ENCODE measurements at regions not wholly inside any gene's neighbourhood (a gene's known extent, or its start where the extent isn't known, plus 50 kb on each side); places are given as distances from the start of the nearest gene placed in this dataset.

DNA sequence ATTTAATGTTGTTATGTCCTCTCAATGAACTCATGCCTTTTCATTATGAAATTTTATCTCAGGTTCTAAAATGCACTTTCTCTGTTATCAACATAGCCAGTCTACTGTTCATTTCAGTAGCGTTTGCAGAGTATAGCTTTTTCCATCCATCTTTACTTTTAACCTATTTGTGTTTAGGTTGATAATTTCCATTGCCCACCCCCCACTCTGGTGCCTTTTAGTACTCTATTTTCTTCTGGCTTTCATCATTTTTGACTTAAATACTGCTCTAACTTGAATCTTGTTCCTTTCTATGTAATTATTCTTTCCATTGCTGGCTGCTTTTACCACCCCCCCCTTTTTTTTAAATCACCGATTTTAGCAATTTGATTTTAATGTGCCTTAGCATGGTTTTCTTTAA is 585.0 kb upstream of the LRATD1 start:
- H3K9me3 ChIP-seq (ENCODE audit: control insufficient read depth, insufficient read depth, low read depth, low read length): no peaks in the 10 kb centered on the region
- no peak overlapping the region for H3K4me3 ChIP-seq (ENCODE audit: low read depth, low read length)
- TF ChIP-seq ZNF629 (tag by site-specific recombination; IDR thresholded peaks at IDR 0.05) (no peak), ZNF211 (tag by site-specific recombination; IDR thresholded peaks at IDR 0.05; ENCODE audit: low read depth) (no peak), ZFP3 (tag by site-specific recombination; IDR thresholded peaks at IDR 0.05; ENCODE audit: low read depth) (no peak), ZNF621 (tag by site-specific recombination; IDR thresholded peaks at IDR 0.05) (no peak), ZNF266 (tag by site-specific recombination; IDR thresholded peaks at IDR 0.05; ENCODE audit: low read depth) (no peak), ZBTB8A (tag by site-specific recombination; IDR thresholded peaks at IDR 0.05) (no peak), ZNF324 (tag by site-specific recombination; IDR thresholded peaks at IDR 0.05) (no peak), SP2 (tag by site-specific recombination; IDR thresholded peaks at IDR 0.05) (no peak), ZNF596 (tag by site-specific recombination; IDR thresholded peaks at IDR 0.05) (no peak)
- TF ChIP-seq, protein P1, sequence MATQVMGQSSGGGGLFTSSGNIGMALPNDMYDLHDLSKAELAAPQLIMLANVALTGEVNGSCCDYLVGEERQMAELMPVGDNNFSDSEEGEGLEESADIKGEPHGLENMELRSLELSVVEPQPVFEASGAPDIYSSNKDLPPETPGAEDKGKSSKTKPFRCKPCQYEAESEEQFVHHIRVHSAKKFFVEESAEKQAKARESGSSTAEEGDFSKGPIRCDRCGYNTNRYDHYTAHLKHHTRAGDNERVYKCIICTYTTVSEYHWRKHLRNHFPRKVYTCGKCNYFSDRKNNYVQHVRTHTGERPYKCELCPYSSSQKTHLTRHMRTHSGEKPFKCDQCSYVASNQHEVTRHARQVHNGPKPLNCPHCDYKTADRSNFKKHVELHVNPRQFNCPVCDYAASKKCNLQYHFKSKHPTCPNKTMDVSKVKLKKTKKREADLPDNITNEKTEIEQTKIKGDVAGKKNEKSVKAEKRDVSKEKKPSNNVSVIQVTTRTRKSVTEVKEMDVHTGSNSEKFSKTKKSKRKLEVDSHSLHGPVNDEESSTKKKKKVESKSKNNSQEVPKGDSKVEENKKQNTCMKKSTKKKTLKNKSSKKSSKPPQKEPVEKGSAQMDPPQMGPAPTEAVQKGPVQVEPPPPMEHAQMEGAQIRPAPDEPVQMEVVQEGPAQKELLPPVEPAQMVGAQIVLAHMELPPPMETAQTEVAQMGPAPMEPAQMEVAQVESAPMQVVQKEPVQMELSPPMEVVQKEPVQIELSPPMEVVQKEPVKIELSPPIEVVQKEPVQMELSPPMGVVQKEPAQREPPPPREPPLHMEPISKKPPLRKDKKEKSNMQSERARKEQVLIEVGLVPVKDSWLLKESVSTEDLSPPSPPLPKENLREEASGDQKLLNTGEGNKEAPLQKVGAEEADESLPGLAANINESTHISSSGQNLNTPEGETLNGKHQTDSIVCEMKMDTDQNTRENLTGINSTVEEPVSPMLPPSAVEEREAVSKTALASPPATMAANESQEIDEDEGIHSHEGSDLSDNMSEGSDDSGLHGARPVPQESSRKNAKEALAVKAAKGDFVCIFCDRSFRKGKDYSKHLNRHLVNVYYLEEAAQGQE (tag by site-specific recombination; IDR thresholded peaks at IDR 0.05): no peak
- TF ChIP-seq, protein P2, sequence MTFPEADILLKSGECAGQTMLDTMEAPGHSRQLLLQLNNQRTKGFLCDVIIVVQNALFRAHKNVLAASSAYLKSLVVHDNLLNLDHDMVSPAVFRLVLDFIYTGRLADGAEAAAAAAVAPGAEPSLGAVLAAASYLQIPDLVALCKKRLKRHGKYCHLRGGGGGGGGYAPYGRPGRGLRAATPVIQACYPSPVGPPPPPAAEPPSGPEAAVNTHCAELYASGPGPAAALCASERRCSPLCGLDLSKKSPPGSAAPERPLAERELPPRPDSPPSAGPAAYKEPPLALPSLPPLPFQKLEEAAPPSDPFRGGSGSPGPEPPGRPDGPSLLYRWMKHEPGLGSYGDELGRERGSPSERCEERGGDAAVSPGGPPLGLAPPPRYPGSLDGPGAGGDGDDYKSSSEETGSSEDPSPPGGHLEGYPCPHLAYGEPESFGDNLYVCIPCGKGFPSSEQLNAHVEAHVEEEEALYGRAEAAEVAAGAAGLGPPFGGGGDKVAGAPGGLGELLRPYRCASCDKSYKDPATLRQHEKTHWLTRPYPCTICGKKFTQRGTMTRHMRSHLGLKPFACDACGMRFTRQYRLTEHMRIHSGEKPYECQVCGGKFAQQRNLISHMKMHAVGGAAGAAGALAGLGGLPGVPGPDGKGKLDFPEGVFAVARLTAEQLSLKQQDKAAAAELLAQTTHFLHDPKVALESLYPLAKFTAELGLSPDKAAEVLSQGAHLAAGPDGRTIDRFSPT (tag by site-specific recombination; IDR thresholded peaks at IDR 0.05): no peak
- H3K36me3 ChIP-seq (ENCODE audit: control insufficient read depth in 2 of 2, insufficient read depth in 1 of 2, low read length in 2 of 2): no peaks in the 10 kb centered on the region
- no peak overlapping the region for H3K27ac ChIP-seq (ENCODE audit: extremely low read depth, low read depth, low read length)
- H3K4me1 ChIP-seq (ENCODE audit: control insufficient read depth, insufficient read depth, low read length): no peaks in the 10 kb centered on the region
- ChIA-PET POLR2A (no interaction called here), CTCF (no interaction called here)

DNA sequence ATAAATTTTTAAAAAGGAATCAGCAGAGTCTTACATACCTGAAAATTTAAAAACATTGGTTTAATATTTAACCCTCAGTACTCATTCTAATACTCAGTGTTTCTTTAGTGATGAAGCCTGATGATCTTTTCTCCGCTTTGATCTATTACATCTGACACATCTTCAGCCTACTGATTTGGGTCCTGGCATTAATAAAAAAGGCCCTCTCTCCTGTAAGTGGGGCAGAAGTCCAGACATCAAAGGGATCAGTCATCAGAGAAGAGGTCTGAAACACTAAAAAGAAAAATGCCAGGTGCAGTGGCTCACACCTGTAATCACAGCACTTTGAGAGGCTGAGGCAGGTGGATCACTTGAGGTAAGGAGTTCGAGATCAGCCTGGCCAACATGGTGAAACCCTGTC is 581.1 kb upstream of the LRATD1 start:
- H3K4me1 ChIP-seq (ENCODE audit: control insufficient read depth, insufficient read depth, low read length): no peaks in the 10 kb centered on the region
- CTCF ChIA-PET: no interaction called here
- H3K27ac ChIP-seq (ENCODE audit: extremely low read depth, low read depth, low read length): no peak overlapping the region
- no peaks in the 10 kb centered on the region for H3K36me3 ChIP-seq (ENCODE audit: control insufficient read depth in 2 of 2, insufficient read depth in 1 of 2, low read length in 2 of 2)
- no peaks in the 10 kb centered on the region for H3K9me3 ChIP-seq (ENCODE audit: control insufficient read depth, insufficient read depth, low read depth, low read length)
- H3K4me3 ChIP-seq (ENCODE audit: low read depth, low read length): no peak overlapping the region
- POLR2A ChIA-PET: no interaction called here
- TF ChIP-seq WT1 (tag by site-specific recombination; IDR thresholded peaks at IDR 0.05) (no peak), MEIS1 (CRISPR knock-in tag; IDR thresholded peaks at IDR 0.05; ENCODE audit: borderline replicate concordance) (no peak), GLI2 (tag by site-specific recombination; IDR thresholded peaks at IDR 0.05; ENCODE audit: borderline replicate concordance, low read depth) (no peak), ZNF174 (tag by site-specific recombination; IDR thresholded peaks at IDR 0.05) (no peak), RBAK (tag by site-specific recombination; IDR thresholded peaks at IDR 0.05) (no peak), ZNF366 (tag by site-specific recombination; conservative IDR thresholded peaks at IDR 0.05) (no peak), ZNF223 (tag by site-specific recombination; IDR thresholded peaks at IDR 0.05) (no peak), ZNF423 (tag by site-specific recombination; IDR thresholded peaks at IDR 0.05) (no peak), KLF16 (tag by site-specific recombination; IDR thresholded peaks at IDR 0.05) (no peak), ZNF501 (tag by site-specific recombination; IDR thresholded peaks at IDR 0.05) (no peak), ZSCAN30 (tag by site-specific recombination; IDR thresholded peaks at IDR 0.05) (no peak), ZNF112 (tag by site-specific recombination; IDR thresholded peaks at IDR 0.05) (no peak), ZNF121 (tag by site-specific recombination; IDR thresholded peaks at IDR 0.05) (no peak), KLF8 (tag by site-specific recombination; IDR thresholded peaks at IDR 0.05) (no peak)
- TF ChIP-seq, protein P1 (tag by site-specific recombination; IDR thresholded peaks at IDR 0.05): no peak
- TF ChIP-seq, protein P3, sequence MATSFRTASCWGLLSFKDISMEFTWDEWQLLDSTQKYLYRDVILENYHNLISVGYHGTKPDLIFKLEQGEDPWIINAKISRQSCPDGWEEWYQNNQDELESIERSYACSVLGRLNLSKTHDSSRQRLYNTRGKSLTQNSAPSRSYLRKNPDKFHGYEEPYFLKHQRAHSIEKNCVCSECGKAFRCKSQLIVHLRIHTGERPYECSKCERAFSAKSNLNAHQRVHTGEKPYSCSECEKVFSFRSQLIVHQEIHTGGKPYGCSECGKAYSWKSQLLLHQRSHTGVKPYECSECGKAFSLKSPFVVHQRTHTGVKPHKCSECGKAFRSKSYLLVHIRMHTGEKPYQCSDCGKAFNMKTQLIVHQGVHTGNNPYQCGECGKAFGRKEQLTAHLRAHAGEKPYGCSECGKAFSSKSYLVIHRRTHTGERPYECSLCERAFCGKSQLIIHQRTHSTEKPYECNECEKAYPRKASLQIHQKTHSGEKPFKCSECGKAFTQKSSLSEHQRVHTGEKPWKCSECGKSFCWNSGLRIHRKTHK (tag by site-specific recombination; IDR thresholded peaks at IDR 0.05): no peak
